Erythroblast (primary cell): ENCODE measurements at regions not wholly inside any gene's neighbourhood (a gene's known extent, or its start where the extent isn't known, plus 50 kb on each side); places are given as distances from the start of the nearest gene placed in this dataset.

Experiments used
- GATA1 ChIP-seq: IDR thresholded peaks from 2 replicates; pipeline ENCODE4 v1.6.1; 2011; ENCODE audit warnings: low read depth, mild to moderate bottlenecking, control low read depth, low read length, moderate library complexity
- POLR2A ChIP-seq: IDR thresholded peaks from 2 replicates; pipeline ENCODE4 v1.6.1; 2011; ENCODE audit warnings: mild to moderate bottlenecking, low read length

DNA sequence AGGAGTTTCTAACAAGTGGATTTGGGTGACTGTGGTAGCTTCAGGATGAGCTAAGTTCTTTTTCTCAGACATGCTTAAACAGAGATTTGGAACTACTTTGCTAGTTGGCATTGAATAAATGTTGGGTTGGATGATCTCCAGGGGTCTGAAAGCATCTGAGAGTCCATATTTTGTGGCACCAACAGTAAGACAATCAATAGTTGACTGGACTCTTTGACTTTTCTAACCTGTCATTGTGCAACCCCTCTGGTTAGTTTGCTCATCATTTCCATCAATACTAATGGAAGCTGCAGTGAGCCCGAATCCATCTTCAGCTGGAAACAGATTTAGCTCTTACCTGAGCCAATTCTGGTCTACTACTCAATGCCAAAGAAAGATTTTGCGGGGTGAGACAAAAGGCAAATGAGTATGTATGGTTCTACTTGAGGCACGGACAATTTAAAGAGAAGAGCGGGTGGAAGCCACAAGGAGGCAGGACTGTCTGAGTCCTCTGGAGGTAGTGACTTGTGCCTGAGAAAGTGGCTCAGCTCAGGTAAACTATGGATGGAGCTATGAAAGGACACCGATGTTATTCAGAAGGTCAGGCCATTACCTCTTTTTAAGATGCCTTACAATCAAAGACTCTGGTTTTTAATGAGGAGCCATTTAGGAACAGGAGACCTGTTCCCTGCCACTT, 118.7 kb downstream of the MID1IP1 start:
- TF ChIP-seq POLR2A (no peak), GATA1 (no peak)
